GM18951 (cell line): ENCODE measurements at regions not wholly inside any gene's neighbourhood (a gene's known extent, or its start where the extent isn't known, plus 50 kb on each side); places are given as distances from the start of the nearest gene placed in this dataset.
"Not testable (repeated sequence)": the region's sequence is repeated elsewhere in the genome, so short reads cannot be mapped to it uniquely, and the experiment has no call there.

Source experiments
- POLR2A ChIP-seq: IDR thresholded peaks from 4 replicates; pipeline ENCODE4 v1.6.1; 2011; ENCODE audit warnings: mild to moderate bottlenecking; ENCODE audit not compliant: insufficient read length, insufficient read depth; ENCODE audit errors: extremely low read depth
- in situ Hi-C: fragments of 300-500 bp; cut with MboI; formaldehyde crosslinking; loops from one replicate; pipeline ENCODE4 v1.12.0; 2022; ENCODE audit warnings: low sequenced_read_pairs, mixed read lengths, inconsistent platforms; ENCODE audit not compliant: unreplicated experiment

- no peak for TF ChIP-seq POLR2A
Observed at GRCh38 chrX:66698273-66699204, 59.7 kb upstream of the EDA2R start.

GRCh38 chrX:66692512-66692911 lies 53.6 kb upstream of the EDA2R start:
- in situ Hi-C loops: not testable (repeated sequence)

More at GRCh38 chrX:66698273-66699204, 59.7 kb upstream of the EDA2R start:
- in situ Hi-C loops: no loop called here
